ENCODE measurements at regions not wholly inside any gene's neighbourhood (a gene's known extent, or its start where the extent isn't known, plus 50 kb on each side); places are given as distances from the start of the nearest gene placed in this dataset.

- TF ChIP-seq CTCF (conservative IDR thresholded peaks at IDR 0.05; ENCODE audit: low read length): no peak
- no peak for TF ChIP-seq EZH2phosphoT487 (IDR thresholded peaks at IDR 0.05; ENCODE audit: borderline replicate concordance, low read depth, low read length)
These were observed 1472.8 kb downstream of the PCDH7 start for GRCh38 chr4:32192991-32193390.
